ENCODE measurements at regions not wholly inside any gene's neighbourhood (a gene's known extent, or its start where the extent isn't known, plus 50 kb on each side); places are given as distances from the start of the nearest gene placed in this dataset.
"Not testable (repeated sequence)": the region's sequence is repeated elsewhere in the genome, so short reads cannot be mapped to it uniquely, and the experiment has no call there.

DNA sequence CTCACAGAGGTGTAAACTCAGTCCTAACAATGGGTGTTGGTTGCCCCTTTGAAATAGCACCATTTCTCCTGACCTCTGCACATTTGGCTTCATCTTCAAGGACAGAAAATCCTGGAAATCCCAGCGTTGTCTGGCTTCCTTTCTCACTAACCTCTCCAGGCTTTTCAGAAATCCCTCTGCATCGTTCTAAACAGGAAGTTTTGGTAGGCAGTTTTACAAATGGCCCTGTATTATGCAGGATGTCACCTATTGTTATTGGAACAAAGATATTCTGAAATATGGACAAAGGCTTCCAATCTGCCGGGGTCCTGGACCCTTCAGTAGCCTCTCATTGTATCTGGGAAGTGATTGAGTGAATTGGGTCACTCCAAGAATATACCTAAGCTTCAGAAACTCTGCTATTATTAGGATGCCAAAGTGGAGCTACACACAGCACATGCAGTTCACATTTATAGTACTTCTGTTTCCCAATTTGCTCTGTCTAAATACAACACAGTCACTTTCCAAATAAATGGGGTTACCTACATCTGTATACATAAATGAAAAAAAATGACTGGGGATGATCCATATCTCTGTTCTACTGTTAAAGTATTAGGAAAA is 134.8 kb upstream of the KLF6 start:
- Histone ChIP-seq H3K27ac (ENCODE audit: extremely low read depth, low read depth, low read length) (no peak overlapping the region), H3K9me3 (ENCODE audit: control insufficient read depth, insufficient read depth, low read depth, low read length) (no peaks in the 10 kb centered on the region), H3K4me1 (ENCODE audit: control insufficient read depth, insufficient read depth, low read length) (no peaks in the 10 kb centered on the region), H3K4me3 (ENCODE audit: low read depth, low read length) (no peak overlapping the region), H3K36me3 (ENCODE audit: control insufficient read depth in 2 of 2, insufficient read depth in 1 of 2, low read length in 2 of 2) (no peaks in the 10 kb centered on the region)
- ChIA-PET CTCF (interaction anchor here (0.7 kb wide), 1 partner anchor 30 kb away, joined by 3 read pairs; no protein-coding TSS in a partner anchor), POLR2A (no interaction called here)
- TF ChIP-seq ZNF423 (tag by site-specific recombination; IDR thresholded peaks at IDR 0.05) = no peak
- TF ChIP-seq ZNF146 (tag by site-specific recombination; IDR thresholded peaks at IDR 0.05) = no peak
- TF ChIP-seq GLI2 (tag by site-specific recombination; IDR thresholded peaks at IDR 0.05; ENCODE audit: borderline replicate concordance, low read depth) = no peak
- TF ChIP-seq ZSCAN30 (tag by site-specific recombination; IDR thresholded peaks at IDR 0.05) = no peak
- TF ChIP-seq ZNF654 (tag by site-specific recombination; IDR thresholded peaks at IDR 0.05; ENCODE audit: low read depth) = no peak
- TF ChIP-seq, protein P1, sequence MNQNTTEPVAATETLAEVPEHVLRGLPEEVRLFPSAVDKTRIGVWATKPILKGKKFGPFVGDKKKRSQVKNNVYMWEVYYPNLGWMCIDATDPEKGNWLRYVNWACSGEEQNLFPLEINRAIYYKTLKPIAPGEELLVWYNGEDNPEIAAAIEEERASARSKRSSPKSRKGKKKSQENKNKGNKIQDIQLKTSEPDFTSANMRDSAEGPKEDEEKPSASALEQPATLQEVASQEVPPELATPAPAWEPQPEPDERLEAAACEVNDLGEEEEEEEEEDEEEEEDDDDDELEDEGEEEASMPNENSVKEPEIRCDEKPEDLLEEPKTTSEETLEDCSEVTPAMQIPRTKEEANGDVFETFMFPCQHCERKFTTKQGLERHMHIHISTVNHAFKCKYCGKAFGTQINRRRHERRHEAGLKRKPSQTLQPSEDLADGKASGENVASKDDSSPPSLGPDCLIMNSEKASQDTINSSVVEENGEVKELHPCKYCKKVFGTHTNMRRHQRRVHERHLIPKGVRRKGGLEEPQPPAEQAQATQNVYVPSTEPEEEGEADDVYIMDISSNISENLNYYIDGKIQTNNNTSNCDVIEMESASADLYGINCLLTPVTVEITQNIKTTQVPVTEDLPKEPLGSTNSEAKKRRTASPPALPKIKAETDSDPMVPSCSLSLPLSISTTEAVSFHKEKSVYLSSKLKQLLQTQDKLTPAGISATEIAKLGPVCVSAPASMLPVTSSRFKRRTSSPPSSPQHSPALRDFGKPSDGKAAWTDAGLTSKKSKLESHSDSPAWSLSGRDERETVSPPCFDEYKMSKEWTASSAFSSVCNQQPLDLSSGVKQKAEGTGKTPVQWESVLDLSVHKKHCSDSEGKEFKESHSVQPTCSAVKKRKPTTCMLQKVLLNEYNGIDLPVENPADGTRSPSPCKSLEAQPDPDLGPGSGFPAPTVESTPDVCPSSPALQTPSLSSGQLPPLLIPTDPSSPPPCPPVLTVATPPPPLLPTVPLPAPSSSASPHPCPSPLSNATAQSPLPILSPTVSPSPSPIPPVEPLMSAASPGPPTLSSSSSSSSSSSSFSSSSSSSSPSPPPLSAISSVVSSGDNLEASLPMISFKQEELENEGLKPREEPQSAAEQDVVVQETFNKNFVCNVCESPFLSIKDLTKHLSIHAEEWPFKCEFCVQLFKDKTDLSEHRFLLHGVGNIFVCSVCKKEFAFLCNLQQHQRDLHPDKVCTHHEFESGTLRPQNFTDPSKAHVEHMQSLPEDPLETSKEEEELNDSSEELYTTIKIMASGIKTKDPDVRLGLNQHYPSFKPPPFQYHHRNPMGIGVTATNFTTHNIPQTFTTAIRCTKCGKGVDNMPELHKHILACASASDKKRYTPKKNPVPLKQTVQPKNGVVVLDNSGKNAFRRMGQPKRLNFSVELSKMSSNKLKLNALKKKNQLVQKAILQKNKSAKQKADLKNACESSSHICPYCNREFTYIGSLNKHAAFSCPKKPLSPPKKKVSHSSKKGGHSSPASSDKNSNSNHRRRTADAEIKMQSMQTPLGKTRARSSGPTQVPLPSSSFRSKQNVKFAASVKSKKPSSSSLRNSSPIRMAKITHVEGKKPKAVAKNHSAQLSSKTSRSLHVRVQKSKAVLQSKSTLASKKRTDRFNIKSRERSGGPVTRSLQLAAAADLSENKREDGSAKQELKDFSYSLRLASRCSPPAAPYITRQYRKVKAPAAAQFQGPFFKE (tag by site-specific recombination; IDR thresholded peaks at IDR 0.05; ENCODE audit: borderline replicate concordance) = no peak
- TF ChIP-seq ZNF843 (tag by site-specific recombination; IDR thresholded peaks at IDR 0.05) = no peak
- TF ChIP-seq ZNF510 (tag by site-specific recombination; IDR thresholded peaks at IDR 0.05; ENCODE audit: insufficient replicate concordance) = no peak
- no peak for TF ChIP-seq SALL2 (tag by site-specific recombination; IDR thresholded peaks at IDR 0.05; ENCODE audit: borderline replicate concordance)

GRCh38 chr10:3917392-3917791 is 132.4 kb upstream of the KLF6 start:
- H3K27ac ChIP-seq (ENCODE audit: extremely low read depth, low read depth, low read length); H3K4me3 ChIP-seq (ENCODE audit: low read depth, low read length); H3K9me3 ChIP-seq (ENCODE audit: control insufficient read depth, insufficient read depth, low read depth, low read length); POLR2A ChIA-PET; H3K36me3 ChIP-seq (ENCODE audit: control insufficient read depth in 2 of 2, insufficient read depth in 1 of 2, low read length in 2 of 2); H3K4me1 ChIP-seq (ENCODE audit: control insufficient read depth, insufficient read depth, low read length); CTCF ChIA-PET: not testable (repeated sequence)

- ChIA-PET POLR2A (no interaction called here), CTCF (interaction anchor here (0.6 kb wide), 1 partner anchor 56 kb away, joined by 3 read pairs; no protein-coding TSS in a partner anchor)
- Histone ChIP-seq H3K36me3 (ENCODE audit: control insufficient read depth in 2 of 2, insufficient read depth in 1 of 2, low read length in 2 of 2) (no peaks in the 10 kb centered on the region), H3K4me3 (ENCODE audit: low read depth, low read length) (no peak overlapping the region), H3K4me1 (ENCODE audit: control insufficient read depth, insufficient read depth, low read length) (no peaks in the 10 kb centered on the region), H3K27ac (ENCODE audit: extremely low read depth, low read depth, low read length) (no peak overlapping the region), H3K9me3 (ENCODE audit: control insufficient read depth, insufficient read depth, low read depth, low read length) (no peaks in the 10 kb centered on the region)
- TF ChIP-seq ZNF394 (tag by site-specific recombination; IDR thresholded peaks at IDR 0.05; ENCODE audit: borderline replicate concordance) = no peak
- no peak for TF ChIP-seq ZFP3 (tag by site-specific recombination; IDR thresholded peaks at IDR 0.05; ENCODE audit: low read depth)
- TF ChIP-seq ZNF785 (tag by site-specific recombination; IDR thresholded peaks at IDR 0.05) = no peak
- no peak for TF ChIP-seq ZNF416 (tag by site-specific recombination; IDR thresholded peaks at IDR 0.05)
- TF ChIP-seq HIC1 (tag by site-specific recombination; IDR thresholded peaks at IDR 0.05) = no peak
These were observed 129.7 kb upstream of the KLF6 start for GRCh38 chr10:3914733-3915132.
